HL-60 (cell line): ENCODE measurements at regions not wholly inside any gene's neighbourhood (a gene's known extent, or its start where the extent isn't known, plus 50 kb on each side); places are given as distances from the start of the nearest gene placed in this dataset.

Experiments used
- DNase-seq, 2 experiments: peaks; one replicate each; pipeline ENCODE4 v3.0.0-alpha.2; 2010 to 2020; ENCODE audit warnings: low read depth in 1 of 2, low spot score in 1 of 2
- H3K27ac ChIP-seq: fragments of 250-450 bp; sonication (Bioruptor Pico); replicated peaks from 2 replicates; pipeline ENCODE4 v1.5.1; 2020; ENCODE audit warnings: mild to moderate bottlenecking, moderate library complexity
- H3K27me3 ChIP-seq: fragments of 250-450 bp; sonication (Bioruptor Pico); 2 replicates; pipeline ENCODE4 v1.5.1; 2021; ENCODE audit warnings: mild to moderate bottlenecking, moderate library complexity; ENCODE audit not compliant: insufficient read depth, poor library complexity, severe bottlenecking
- H3K4me3 ChIP-seq: replicated peaks from 2 replicates; pipeline ENCODE4 v1.5.1; 2011; ENCODE audit warnings: mild to moderate bottlenecking, control low read depth, low read length; ENCODE audit not compliant: insufficient read depth
- GABPA ChIP-seq: IDR thresholded peaks from 2 replicates; pipeline ENCODE4 v1.6.1; 2012; ENCODE audit warnings: low read depth
- POLR2AphosphoS5 ChIP-seq: IDR thresholded peaks from 2 replicates; pipeline ENCODE4 v1.6.1; 2012; ENCODE audit warnings: low read depth
- SPI1 ChIP-seq: IDR thresholded peaks from 2 replicates; pipeline ENCODE4 v1.6.1; 2012; ENCODE audit warnings: low read depth, mild to moderate bottlenecking, borderline replicate concordance
- TF ChIP-seq, protein P1 (sequence below): IDR thresholded peaks from one replicate; pipeline ENCODE4 v1.5.1; 2011; ENCODE audit warnings: low read length, control low read depth, inconsistent platforms; ENCODE audit not compliant: insufficient read depth
- TF ChIP-seq, protein P2 (sequence below): IDR thresholded peaks from 2 replicates; pipeline ENCODE4 v1.6.1; 2012; ENCODE audit warnings: low read depth; ENCODE audit not compliant: insufficient replicate concordance

DNA sequence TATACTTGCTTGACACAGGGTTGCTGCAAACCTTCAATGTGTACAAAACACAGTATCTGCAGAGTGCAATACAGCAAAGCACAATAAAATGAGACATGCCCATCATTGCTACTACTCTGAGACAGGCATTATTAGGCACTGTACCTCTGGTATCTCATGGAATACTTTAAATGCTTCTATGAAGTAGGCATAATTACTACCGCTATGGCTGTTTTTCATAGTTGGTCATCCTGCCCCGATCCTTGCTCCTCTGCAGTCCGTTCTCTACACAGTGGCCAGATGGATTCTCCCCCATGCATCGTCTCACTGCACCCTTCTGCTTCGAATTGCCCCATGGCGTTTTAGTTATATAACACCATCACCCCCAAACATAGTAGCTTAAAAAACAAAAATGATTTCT, 83.0 kb upstream of the UBL3 start:
- DNase-seq = no peak
- no peak overlapping the region for H3K4me3 ChIP-seq
- no peak overlapping the region for H3K27ac ChIP-seq
- H3K27me3 ChIP-seq = no peaks in the 10 kb centered on the region
- TF ChIP-seq, protein P1, sequence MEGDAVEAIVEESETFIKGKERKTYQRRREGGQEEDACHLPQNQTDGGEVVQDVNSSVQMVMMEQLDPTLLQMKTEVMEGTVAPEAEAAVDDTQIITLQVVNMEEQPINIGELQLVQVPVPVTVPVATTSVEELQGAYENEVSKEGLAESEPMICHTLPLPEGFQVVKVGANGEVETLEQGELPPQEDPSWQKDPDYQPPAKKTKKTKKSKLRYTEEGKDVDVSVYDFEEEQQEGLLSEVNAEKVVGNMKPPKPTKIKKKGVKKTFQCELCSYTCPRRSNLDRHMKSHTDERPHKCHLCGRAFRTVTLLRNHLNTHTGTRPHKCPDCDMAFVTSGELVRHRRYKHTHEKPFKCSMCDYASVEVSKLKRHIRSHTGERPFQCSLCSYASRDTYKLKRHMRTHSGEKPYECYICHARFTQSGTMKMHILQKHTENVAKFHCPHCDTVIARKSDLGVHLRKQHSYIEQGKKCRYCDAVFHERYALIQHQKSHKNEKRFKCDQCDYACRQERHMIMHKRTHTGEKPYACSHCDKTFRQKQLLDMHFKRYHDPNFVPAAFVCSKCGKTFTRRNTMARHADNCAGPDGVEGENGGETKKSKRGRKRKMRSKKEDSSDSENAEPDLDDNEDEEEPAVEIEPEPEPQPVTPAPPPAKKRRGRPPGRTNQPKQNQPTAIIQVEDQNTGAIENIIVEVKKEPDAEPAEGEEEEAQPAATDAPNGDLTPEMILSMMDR = no peak
- TF ChIP-seq POLR2AphosphoS5 = no peak

DNA sequence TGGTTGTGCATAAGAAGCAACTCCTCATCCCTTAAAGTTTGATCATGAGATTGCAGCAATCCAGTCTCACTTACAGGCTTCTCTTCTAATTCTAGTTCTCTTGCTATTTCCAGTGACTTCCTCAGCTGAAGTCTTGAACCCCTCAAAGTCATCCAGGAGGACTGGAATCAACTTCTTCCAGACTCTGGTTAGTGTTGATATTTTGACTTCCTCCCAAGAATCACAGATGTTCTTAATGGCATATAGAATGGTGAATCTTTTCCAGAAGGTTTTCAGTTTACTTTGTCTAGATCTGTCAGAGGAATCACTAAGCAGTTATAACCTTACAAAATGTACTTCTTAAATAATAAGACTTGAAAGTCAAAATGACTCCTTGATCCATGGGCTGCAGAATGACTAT, 81.3 kb upstream of the UBL3 start:
- no peak for DNase-seq
- H3K27me3 ChIP-seq = no peaks in the 10 kb centered on the region
- H3K27ac ChIP-seq = no peak overlapping the region
- no peak overlapping the region for H3K4me3 ChIP-seq
- TF ChIP-seq GABPA (no peak), POLR2AphosphoS5 (no peak), SPI1 (no peak)
- TF ChIP-seq, protein P2, sequence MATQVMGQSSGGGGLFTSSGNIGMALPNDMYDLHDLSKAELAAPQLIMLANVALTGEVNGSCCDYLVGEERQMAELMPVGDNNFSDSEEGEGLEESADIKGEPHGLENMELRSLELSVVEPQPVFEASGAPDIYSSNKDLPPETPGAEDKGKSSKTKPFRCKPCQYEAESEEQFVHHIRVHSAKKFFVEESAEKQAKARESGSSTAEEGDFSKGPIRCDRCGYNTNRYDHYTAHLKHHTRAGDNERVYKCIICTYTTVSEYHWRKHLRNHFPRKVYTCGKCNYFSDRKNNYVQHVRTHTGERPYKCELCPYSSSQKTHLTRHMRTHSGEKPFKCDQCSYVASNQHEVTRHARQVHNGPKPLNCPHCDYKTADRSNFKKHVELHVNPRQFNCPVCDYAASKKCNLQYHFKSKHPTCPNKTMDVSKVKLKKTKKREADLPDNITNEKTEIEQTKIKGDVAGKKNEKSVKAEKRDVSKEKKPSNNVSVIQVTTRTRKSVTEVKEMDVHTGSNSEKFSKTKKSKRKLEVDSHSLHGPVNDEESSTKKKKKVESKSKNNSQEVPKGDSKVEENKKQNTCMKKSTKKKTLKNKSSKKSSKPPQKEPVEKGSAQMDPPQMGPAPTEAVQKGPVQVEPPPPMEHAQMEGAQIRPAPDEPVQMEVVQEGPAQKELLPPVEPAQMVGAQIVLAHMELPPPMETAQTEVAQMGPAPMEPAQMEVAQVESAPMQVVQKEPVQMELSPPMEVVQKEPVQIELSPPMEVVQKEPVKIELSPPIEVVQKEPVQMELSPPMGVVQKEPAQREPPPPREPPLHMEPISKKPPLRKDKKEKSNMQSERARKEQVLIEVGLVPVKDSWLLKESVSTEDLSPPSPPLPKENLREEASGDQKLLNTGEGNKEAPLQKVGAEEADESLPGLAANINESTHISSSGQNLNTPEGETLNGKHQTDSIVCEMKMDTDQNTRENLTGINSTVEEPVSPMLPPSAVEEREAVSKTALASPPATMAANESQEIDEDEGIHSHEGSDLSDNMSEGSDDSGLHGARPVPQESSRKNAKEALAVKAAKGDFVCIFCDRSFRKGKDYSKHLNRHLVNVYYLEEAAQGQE = no peak
- TF ChIP-seq, protein P1 = no peak

DNA sequence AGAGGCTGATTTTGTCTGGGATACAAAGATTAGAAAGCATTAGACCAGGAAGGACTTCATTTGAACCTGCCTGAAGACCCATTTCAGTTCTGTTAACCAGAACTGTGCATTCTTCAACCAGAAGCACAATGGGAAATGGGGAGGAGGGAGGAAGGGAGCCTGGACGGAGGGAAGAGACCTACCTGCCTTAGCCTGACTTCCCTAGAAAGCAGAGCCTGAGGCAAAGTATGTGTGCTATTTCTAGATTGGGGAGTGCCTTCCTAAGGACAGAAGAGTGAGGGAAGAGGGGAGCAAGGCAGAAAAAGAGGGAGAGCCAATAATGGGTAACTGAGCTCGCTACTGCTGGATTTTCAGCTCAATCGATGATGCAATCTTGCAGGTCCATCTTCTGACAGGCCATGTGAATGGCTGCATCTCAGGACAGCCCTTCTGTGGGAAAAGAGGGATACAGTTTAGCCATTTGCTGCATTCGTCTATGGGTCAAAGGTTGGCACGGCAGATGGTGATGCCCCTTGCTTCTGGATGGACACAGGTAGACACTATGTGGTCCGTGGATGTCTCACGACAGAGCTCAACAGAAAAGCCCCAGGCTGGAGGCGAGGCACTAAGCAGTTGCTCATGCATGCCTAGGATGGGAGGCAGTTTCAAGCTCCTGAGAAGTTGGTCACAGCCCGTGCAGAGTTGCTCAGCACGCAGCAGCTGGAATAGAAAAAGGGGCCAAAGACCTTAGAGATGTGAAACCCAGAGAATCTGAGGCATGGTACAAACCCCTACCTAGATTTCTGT, 78.8 kb upstream of the UBL3 start:
- no peak overlapping the region for H3K4me3 ChIP-seq
- TF ChIP-seq POLR2AphosphoS5 = no peak
- no peak for TF ChIP-seq GABPA
- TF ChIP-seq SPI1 = no peak
- TF ChIP-seq, protein P2 = no peak
- TF ChIP-seq, protein P1 = no peak
- H3K27ac ChIP-seq = no peak overlapping the region
- H3K27me3 ChIP-seq = no peaks in the 10 kb centered on the region
- DNase-seq = no peak

DNA sequence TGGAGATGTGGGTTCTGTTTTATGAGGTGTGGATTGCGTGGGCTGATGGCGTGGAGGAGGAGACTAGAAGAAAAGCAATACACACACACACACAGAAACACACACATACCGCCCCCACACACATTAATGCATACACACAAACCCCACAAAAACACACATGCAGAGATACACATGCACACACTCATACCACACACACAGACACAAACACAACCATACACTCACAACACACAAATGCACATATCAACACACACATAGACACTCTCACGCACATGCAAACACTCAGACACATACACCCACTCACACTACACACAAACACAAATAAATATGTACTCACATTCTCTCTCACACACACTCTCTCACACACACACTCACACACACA, 75.7 kb upstream of the UBL3 start:
- no peak for DNase-seq
- no peak overlapping the region for H3K27ac ChIP-seq

More for the DNA sequence above, 75.7 kb upstream of the UBL3 start:
- TF ChIP-seq, protein P1 = no peak
- no peak for TF ChIP-seq SPI1
- TF ChIP-seq, protein P2 = no peak
- TF ChIP-seq POLR2AphosphoS5 = no peak
- TF ChIP-seq GABPA = no peak
- Histone ChIP-seq H3K4me3 (no peak overlapping the region), H3K27me3 (no peaks in the 10 kb centered on the region)
